ENCODE measurements at regions not wholly inside any gene's neighbourhood (a gene's known extent, or its start where the extent isn't known, plus 50 kb on each side); places are given as distances from the start of the nearest gene placed in this dataset.

- TF ChIP-seq CTCF (IDR thresholded peaks at IDR 0.05) = no peak
- TF ChIP-seq EZH2 (IDR thresholded peaks at IDR 0.05; ENCODE audit: borderline replicate concordance, insufficient read depth, low read depth, low read length, poor library complexity, severe bottlenecking) = no peak
Observed at GRCh38 chr2:209236377-209236776, 187.5 kb upstream of the MAP2 start.
